HEK293 (cell line): ENCODE measurements at regions not wholly inside any gene's neighbourhood (a gene's known extent, or its start where the extent isn't known, plus 50 kb on each side); places are given as distances from the start of the nearest gene placed in this dataset.

Source experiments
- CTCF ChIA-PET: fragments of 350-600 bp; formaldehyde crosslinking; extraction: SDS; loops from one replicate; lab custom pipeline; 2021; ENCODE audit warnings: antibody characterized with exemption; lab: Yijun Ruan, JAX
- POLR2A ChIA-PET: fragments of 300-600 bp; formaldehyde crosslinking; extraction: SDS; loops from one replicate; lab custom pipeline; 2020; ENCODE audit warnings: antibody characterized with exemption, inconsistent platforms; lab: Yijun Ruan, JAX
- H3K27ac ChIP-seq: fragments of 200-500 bp; sonication (Bioruptor generic); 2 replicates; pipeline ENCODE4 v1.5.1; 2014; ENCODE audit warnings: low read depth, low read length, control low read depth, inconsistent platforms; ENCODE audit errors: extremely low read depth
- H3K36me3 ChIP-seq, 2 experiments: fragments of 200-500 bp in 1 of 2; sonication (Bioruptor generic) in 1 of 2; 1 replicate in 1 of 2; 2 replicates in 1 of 2; pipeline ENCODE4 v1.5.1; 2014 to 2017; ENCODE audit warnings: inconsistent platforms in 2 of 2, low read length in 2 of 2; ENCODE audit not compliant: control insufficient read depth in 2 of 2, insufficient read depth in 1 of 2
- H3K4me1 ChIP-seq: fragments of 200-500 bp; sonication (Bioruptor generic); 2 replicates; pipeline ENCODE4 v1.5.1; 2014; ENCODE audit warnings: mild to moderate bottlenecking, low read length, inconsistent platforms; ENCODE audit not compliant: control insufficient read depth, insufficient read depth
- H3K4me3 ChIP-seq: 2 replicates; pipeline ENCODE4 v1.5.1; 2011; ENCODE audit warnings: low read depth, mild to moderate bottlenecking, control low read depth, low read length, moderate library complexity
- H3K9me3 ChIP-seq: fragments of 200-500 bp; sonication (Bioruptor generic); 2 replicates; pipeline ENCODE4 v1.5.1; 2014; ENCODE audit warnings: low read depth, low read length, inconsistent platforms; ENCODE audit not compliant: control insufficient read depth, insufficient read depth
- HIC1 ChIP-seq: fragments of 450-650 bp; formaldehyde crosslinking; IDR thresholded peaks from 2 replicates; pipeline ENCODE4 v1.5.1; 2016; ENCODE audit warnings: missing biosample characterization, missing genetic modification characterization
- KLF8 ChIP-seq: fragments of 450-650 bp; formaldehyde crosslinking; IDR thresholded peaks from 2 replicates; pipeline ENCODE4 v1.5.1; 2016; ENCODE audit warnings: missing biosample characterization, missing genetic modification characterization
- MZF1 ChIP-seq: fragments of 450-650 bp; formaldehyde crosslinking; IDR thresholded peaks from 2 replicates; pipeline ENCODE4 v1.5.1; 2017; ENCODE audit warnings: missing biosample characterization, missing genetic modification characterization, borderline replicate concordance
- OSR2 ChIP-seq: fragments of 450-650 bp; formaldehyde crosslinking; IDR thresholded peaks from 2 replicates; pipeline ENCODE4 v1.5.1; 2016; ENCODE audit warnings: missing biosample characterization, missing genetic modification characterization
- SCRT2 ChIP-seq: fragments of 450-650 bp; formaldehyde crosslinking; IDR thresholded peaks from 2 replicates; pipeline ENCODE4 v1.5.1; 2016; ENCODE audit warnings: missing biosample characterization, missing genetic modification characterization
- TSHZ1 ChIP-seq: fragments of 450-650 bp; formaldehyde crosslinking; IDR thresholded peaks from 2 replicates; pipeline ENCODE4 v1.5.1; 2016; ENCODE audit warnings: missing biosample characterization, missing genetic modification characterization, borderline replicate concordance
- ZBTB44 ChIP-seq: fragments of 450-650 bp; IDR thresholded peaks from 2 replicates; pipeline ENCODE4 v1.5.1; 2018; ENCODE audit warnings: missing biosample characterization, mild to moderate bottlenecking, missing genetic modification characterization
- ZNF121 ChIP-seq: fragments of 450-650 bp; formaldehyde crosslinking; IDR thresholded peaks from 2 replicates; pipeline ENCODE4 v1.5.1; 2016; ENCODE audit warnings: missing biosample characterization, missing genetic modification characterization
- ZNF140 ChIP-seq: fragments of 450-650 bp; formaldehyde crosslinking; IDR thresholded peaks from 2 replicates; pipeline ENCODE4 v1.5.1; 2016; ENCODE audit warnings: missing biosample characterization, missing genetic modification characterization
- ZNF146 ChIP-seq: fragments of 450-650 bp; formaldehyde crosslinking; IDR thresholded peaks from 2 replicates; pipeline ENCODE4 v1.5.1; 2016; ENCODE audit warnings: missing biosample characterization, missing genetic modification characterization
- ZNF175 ChIP-seq: fragments of 450-650 bp; formaldehyde crosslinking; IDR thresholded peaks from 2 replicates; pipeline ENCODE4 v1.5.1; 2016; ENCODE audit warnings: missing biosample characterization, missing genetic modification characterization
- ZNF214 ChIP-seq: fragments of 450-650 bp; formaldehyde crosslinking; IDR thresholded peaks from 2 replicates; pipeline ENCODE4 v1.5.1; 2017; ENCODE audit warnings: missing biosample characterization, mild to moderate bottlenecking, missing genetic modification characterization, borderline replicate concordance
- ZNF23 ChIP-seq: fragments of 450-650 bp; formaldehyde crosslinking; IDR thresholded peaks from 2 replicates; pipeline ENCODE4 v1.5.1; 2016; ENCODE audit warnings: missing biosample characterization, missing genetic modification characterization, borderline replicate concordance
- ZNF274 ChIP-seq, 2 experiments: fragments of 200-500 bp in 1 of 2; fragments of 450-650 bp in 1 of 2; sonication (Bioruptor generic) in 1 of 2; formaldehyde crosslinking in 1 of 2; IDR thresholded peaks; 2 replicates each; pipeline versions ENCODE4 v1.5.1 to v1.6.1; 2014 to 2016; ENCODE audit warnings: borderline replicate concordance in 1 of 2, inconsistent platforms in 1 of 2, low read length in 1 of 2, missing biosample characterization in 1 of 2, missing genetic modification characterization in 1 of 2
- ZNF398 ChIP-seq: fragments of 450-650 bp; formaldehyde crosslinking; IDR thresholded peaks from 2 replicates; pipeline ENCODE4 v1.5.1; 2017; ENCODE audit warnings: missing biosample characterization, missing genetic modification characterization
- ZNF510 ChIP-seq: fragments of 450-650 bp; formaldehyde crosslinking; IDR thresholded peaks from 2 replicates; pipeline ENCODE4 v1.5.1; 2018; ENCODE audit warnings: mild to moderate bottlenecking, missing genetic modification characterization, missing biosample characterization; ENCODE audit not compliant: insufficient replicate concordance
- ZNF624 ChIP-seq: fragments of 450-650 bp; formaldehyde crosslinking; IDR thresholded peaks from 2 replicates; pipeline ENCODE4 v1.5.1; 2017; ENCODE audit warnings: missing biosample characterization, missing genetic modification characterization
- ZNF645 ChIP-seq: fragments of 450-650 bp; formaldehyde crosslinking; IDR thresholded peaks from 2 replicates; pipeline ENCODE4; 2016; ENCODE audit warnings: missing biosample characterization, missing genetic modification characterization
- ZNF658 ChIP-seq: fragments of 450-650 bp; formaldehyde crosslinking; IDR thresholded peaks from 2 replicates; pipeline ENCODE4; 2016; ENCODE audit warnings: missing biosample characterization, missing genetic modification characterization

GRCh38 chr7:19269301-19269700, 124.1 kb upstream of the FERD3L start:
- CTCF ChIA-PET, result no interaction called here
- Histone ChIP-seq H3K4me3 (no peak overlapping the region), H3K36me3 (no peaks in the 10 kb centered on the region), H3K9me3 (no peaks in the 10 kb centered on the region), H3K27ac (no peak overlapping the region), H3K4me1 (no peaks in the 10 kb centered on the region)
- POLR2A ChIA-PET, result no interaction called here
- TF ChIP-seq KLF8 (tag by site-specific recombination), result no peak
- no peak for TF ChIP-seq ZNF658 (tag by site-specific recombination)
- TF ChIP-seq ZNF274 (IDR thresholded peaks at IDR 0.05; ENCODE audit: low read length), result no peak
- no peak for TF ChIP-seq ZNF274 (tag by site-specific recombination; IDR thresholded peaks at IDR 0.05; ENCODE audit: borderline replicate concordance)

GRCh38 chr7:19268737-19269136, 123.5 kb upstream of the FERD3L start:
- Histone ChIP-seq H3K9me3 (no peaks in the 10 kb centered on the region), H3K36me3 (no peaks in the 10 kb centered on the region), H3K27ac (no peak overlapping the region), H3K4me3 (no peak overlapping the region), H3K4me1 (no peaks in the 10 kb centered on the region)
- ChIA-PET CTCF (no interaction called here), POLR2A (no interaction called here)
- no peak for TF ChIP-seq ZNF624 (tag by site-specific recombination)
- TF ChIP-seq ZNF140 (tag by site-specific recombination), result no peak
- TF ChIP-seq HIC1 (tag by site-specific recombination), result no peak
- TF ChIP-seq ZNF645 (tag by site-specific recombination), result no peak
- no peak for TF ChIP-seq MZF1 (tag by site-specific recombination)
- no peak for TF ChIP-seq ZNF121 (tag by site-specific recombination)
- no peak for TF ChIP-seq ZNF175 (tag by site-specific recombination)
- no peak for TF ChIP-seq ZNF398 (tag by site-specific recombination)
- no peak for TF ChIP-seq OSR2 (tag by site-specific recombination)

GRCh38 chr7:19262826-19263225, 117.6 kb upstream of the FERD3L start:
- Histone ChIP-seq H3K36me3 (no peaks in the 10 kb centered on the region), H3K4me1 (no peaks in the 10 kb centered on the region), H3K4me3 (no peak overlapping the region), H3K27ac (no peak overlapping the region), H3K9me3 (no peaks in the 10 kb centered on the region)
- POLR2A ChIA-PET, result no interaction called here
- CTCF ChIA-PET, result interaction anchor here (1.3 kb wide), 1 partner anchor 13 kb away, joined by 7 read pairs; no protein-coding TSS in a partner anchor
- no peak for TF ChIP-seq ZNF274 (IDR thresholded peaks at IDR 0.05; ENCODE audit: low read length)
- no peak for TF ChIP-seq ZNF274 (tag by site-specific recombination; IDR thresholded peaks at IDR 0.05; ENCODE audit: borderline replicate concordance)
- no peak for TF ChIP-seq ZNF510 (tag by site-specific recombination)
- no peak for TF ChIP-seq ZNF214
- TF ChIP-seq ZNF146 (tag by site-specific recombination), result no peak
- TF ChIP-seq ZBTB44, result no peak
- TF ChIP-seq TSHZ1 (tag by site-specific recombination), result no peak
- TF ChIP-seq SCRT2, result no peak
- no peak for TF ChIP-seq ZNF23 (tag by site-specific recombination)
